Endothelial cell of umbilical vein (primary cell): ENCODE measurements at regions not wholly inside any gene's neighbourhood (a gene's known extent, or its start where the extent isn't known, plus 50 kb on each side); places are given as distances from the start of the nearest gene placed in this dataset.

ENCODE experiments used
- BruUV-seq: library from RNA; stranded (reverse); fragments of 400-500 nt; replicated peaks from 2 replicates; lab custom pipeline; 2021; lab: Mats Ljungman, UMichigan
- CTCF ChIA-PET: fragments of 300-600, 350-600 bp; sonication (Branson Sonifier 250); formaldehyde crosslinking; loops from one replicate; lab custom pipeline; 2021; ENCODE audit warnings: antibody characterized with exemption, inconsistent platforms; lab: Charles Lee
- POLR2A ChIA-PET: fragments of 300-600, 350-600 bp; sonication (Branson Sonifier 250); formaldehyde crosslinking; loops from one replicate; lab custom pipeline; 2021; ENCODE audit warnings: antibody characterized with exemption, inconsistent platforms; lab: Charles Lee
- DNase-seq: peaks from one replicate; pipeline ENCODE4 v3.0.0-alpha.2; 2011; ENCODE audit warnings: low read depth, low spot score
- FAIRE-seq: peaks from 2 replicates; lab custom pipeline; 2011; peaks lifted over from hg19 to GRCh38; lab: Jason Lieb, UNC
- H2AFZ ChIP-seq: 2 replicates; pipeline ENCODE4 v1.6.0; 2012; ENCODE audit warnings: low read depth, low read length, control low read depth, inconsistent platforms
- H3K27ac ChIP-seq: 2 replicates; pipeline ENCODE4 v1.5.1; 2011; ENCODE audit warnings: low read depth, mild to moderate bottlenecking, control low read depth, low read length, moderate library complexity; ENCODE audit not compliant: insufficient read depth
- H3K27me3 ChIP-seq, 2 experiments: 2 replicates each; pipeline versions ENCODE4 v1.6.0 to v1.6.1; 2011; ENCODE audit warnings: low read length in 2 of 2, mixed read lengths in 1 of 2; ENCODE audit not compliant: control insufficient read depth in 2 of 2, insufficient read depth in 2 of 2
- H3K36me3 ChIP-seq, 2 experiments: 2 replicates in 1 of 2; 3 replicates in 1 of 2; pipeline ENCODE4 v1.5.1; 2011; ENCODE audit warnings: low read length in 2 of 2, mild to moderate bottlenecking in 1 of 2, moderate library complexity in 1 of 2; ENCODE audit not compliant: control insufficient read depth in 2 of 2, insufficient read depth in 2 of 2; ENCODE audit errors: extremely low read depth in 1 of 2
- H3K4me1 ChIP-seq: 3 replicates; pipeline ENCODE4 v1.5.1; 2011; ENCODE audit warnings: mild to moderate bottlenecking, low read length; ENCODE audit not compliant: control insufficient read depth, insufficient read depth; ENCODE audit errors: extremely low read depth
- H3K4me2 ChIP-seq: 2 replicates; pipeline ENCODE4 v1.6.1; 2011; ENCODE audit warnings: low read length, control low read depth, mixed read lengths; ENCODE audit not compliant: insufficient read depth
- H3K4me3 ChIP-seq, 3 experiments: fragments of 200-600 bp in 1 of 3; sonication (generic), shearing (Covaris generic) in 1 of 3; replicated peaks in 1 of 3; 2 replicates each; pipeline ENCODE4 v1.5.1; 2011 to 2016; ENCODE audit warnings: control low read depth in 3 of 3, low read length in 3 of 3, mild to moderate bottlenecking in 2 of 3, inconsistent platforms in 1 of 3, low read depth in 1 of 3, moderate library complexity in 1 of 3; ENCODE audit not compliant: insufficient read depth in 1 of 3
- H3K79me2 ChIP-seq: 2 replicates; pipeline ENCODE4 v1.6.0; 2012; ENCODE audit warnings: low read length, inconsistent platforms; ENCODE audit not compliant: control insufficient read depth, insufficient read depth
- H3K9ac ChIP-seq: replicated peaks from 2 replicates; pipeline ENCODE3; 2011; ENCODE audit warnings: low read length, control low read depth; ENCODE audit not compliant: insufficient read depth; ENCODE audit errors: extremely low read depth
- H3K9me1 ChIP-seq: replicated peaks from 3 replicates; pipeline ENCODE4 v1.6.0; 2011; ENCODE audit warnings: mild to moderate bottlenecking, low read length; ENCODE audit not compliant: control insufficient read depth, insufficient read depth; ENCODE audit errors: extremely low read depth
- H3K9me3 ChIP-seq: replicated peaks from 2 replicates; pipeline ENCODE4 v1.5.1; 2012; ENCODE audit warnings: low read length, inconsistent platforms; ENCODE audit not compliant: control insufficient read depth, insufficient read depth
- H4K20me1 ChIP-seq: replicated peaks from 2 replicates; pipeline ENCODE3; 2011; ENCODE audit warnings: mild to moderate bottlenecking, low read length; ENCODE audit not compliant: control insufficient read depth, insufficient read depth; ENCODE audit errors: extremely low read depth
- FOS ChIP-seq: IDR thresholded peaks from 2 replicates; pipeline ENCODE4 v1.6.1; 2011; ENCODE audit warnings: mild to moderate bottlenecking, low read length, moderate library complexity, borderline replicate concordance; ENCODE audit not compliant: insufficient read depth
- GATA2 ChIP-seq: IDR thresholded peaks from 2 replicates; pipeline ENCODE4 v1.7.0; 2011; ENCODE audit warnings: low read depth, mild to moderate bottlenecking, moderate library complexity, mixed read lengths, low read length; ENCODE audit not compliant: insufficient read length, insufficient read depth
- JUN ChIP-seq: IDR thresholded peaks from 2 replicates; pipeline ENCODE4 v1.6.1; 2011; ENCODE audit warnings: borderline replicate concordance, low read depth; ENCODE audit not compliant: insufficient read length, insufficient read depth
- POLR2A ChIP-seq: IDR thresholded peaks from 2 replicates; pipeline ENCODE4 v1.6.1; 2012; ENCODE audit warnings: low read depth, mild to moderate bottlenecking, control low read depth, low read length
- POLR2AphosphoS5 ChIP-seq: IDR thresholded peaks from 2 replicates; pipeline ENCODE4 v1.6.1; 2012; ENCODE audit warnings: low read depth, mild to moderate bottlenecking, control low read depth, low read length, moderate library complexity; ENCODE audit not compliant: insufficient read depth
- dilution Hi-C: fragments of 300-500 bp; cut with MboI; formaldehyde crosslinking; loops from one replicate; pipeline ENCODE4 v1.15.0; 2019; ENCODE audit warnings: low sequenced_read_pairs; ENCODE audit not compliant: extremely low pct_ligation_motif_present
- intact Hi-C: fragments of 100-400 bp; cut with micrococcal nuclease; formaldehyde crosslinking; loops from one replicate; pipeline ENCODE4 v1.10.0; 2022

DNA sequence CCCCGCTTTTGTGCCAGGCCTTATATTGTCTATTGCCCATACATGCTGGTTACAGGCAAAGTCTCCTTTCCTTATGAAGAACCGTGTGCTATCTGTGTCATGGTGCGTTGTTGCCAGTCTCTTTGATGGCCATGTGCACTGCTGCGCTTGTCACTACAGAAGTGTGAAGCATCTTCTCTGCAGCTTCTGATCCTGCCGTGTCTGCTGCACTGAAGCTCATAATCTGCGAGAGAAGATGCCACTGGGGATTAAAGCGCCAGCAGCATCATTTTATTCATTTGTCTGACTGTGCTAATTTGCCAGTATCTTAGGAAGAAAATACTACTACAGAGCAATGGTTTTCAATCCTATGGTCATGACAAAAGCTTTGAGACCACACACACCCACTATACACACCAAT, 330.1 kb downstream of the FAT3 start:
- CTCF ChIA-PET: no interaction called here
- intact Hi-C loops (no loop called here), dilution Hi-C loops (no loop called here)
- H2AFZ ChIP-seq: no peak overlapping the region
- no peaks in the 10 kb centered on the region for H3K9me1 ChIP-seq
- no peak overlapping the region for H3K27ac ChIP-seq
- DNase-seq: no peak
- no peak for TF ChIP-seq JUN
- no peak for TF ChIP-seq FOS
- TF ChIP-seq GATA2: no peak
- no peaks in the 10 kb centered on the region for H3K79me2 ChIP-seq
- H3K36me3 ChIP-seq: no peaks in the 10 kb centered on the region
- no peaks in the 10 kb centered on the region for H4K20me1 ChIP-seq
- no peak overlapping the region for H3K4me2 ChIP-seq
- H3K9ac ChIP-seq: no peak overlapping the region
- POLR2A ChIA-PET: no interaction called here
- no peaks in the 10 kb centered on the region for H3K4me1 ChIP-seq
- H3K27me3 ChIP-seq: no peaks in the 10 kb centered on the region
- BruUV-seq: no TSS peak
- no peaks in the 10 kb centered on the region for H3K9me3 ChIP-seq
- no peak overlapping the region for H3K4me3 ChIP-seq
- no peak for FAIRE-seq

DNA sequence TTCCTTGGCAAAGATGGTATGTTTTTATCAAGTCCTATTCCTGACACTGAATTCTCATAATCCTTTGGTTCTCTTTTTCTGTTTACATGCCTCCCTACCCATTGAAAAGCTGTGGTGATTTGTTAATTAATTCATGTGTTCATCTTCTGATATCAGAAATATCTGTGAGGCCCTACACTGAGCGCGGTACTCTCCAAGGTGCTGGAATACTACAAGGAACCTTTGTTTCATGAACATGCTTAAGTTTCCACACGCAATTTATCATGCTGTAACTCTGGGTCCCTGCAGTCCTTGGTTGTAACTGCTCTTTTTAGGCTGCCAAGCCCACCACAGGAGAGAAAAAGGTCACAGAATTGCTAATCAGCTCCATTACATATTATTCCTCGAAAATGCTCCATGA, 331.8 kb downstream of the FAT3 start:
- POLR2A ChIA-PET: no interaction called here

More for the DNA sequence above, 331.8 kb downstream of the FAT3 start:
- CTCF ChIA-PET: no interaction called here
- TF ChIP-seq POLR2A: no peak
- TF ChIP-seq POLR2AphosphoS5: no peak
- no peak for TF ChIP-seq GATA2
- no peak overlapping the region for H3K9ac ChIP-seq
- BruUV-seq: no TSS peak
- H3K4me2 ChIP-seq: no peak overlapping the region
- no peaks in the 10 kb centered on the region for H3K36me3 ChIP-seq
- H3K4me3 ChIP-seq: no peak overlapping the region
- intact Hi-C loops (no loop called here), dilution Hi-C loops (no loop called here)
- DNase-seq (no peak), FAIRE-seq (no peak)
- H3K27me3 ChIP-seq: no peaks in the 10 kb centered on the region
- no peaks in the 10 kb centered on the region for H3K9me3 ChIP-seq
- no peaks in the 10 kb centered on the region for H3K9me1 ChIP-seq
- H3K79me2 ChIP-seq: no peaks in the 10 kb centered on the region
- H3K4me1 ChIP-seq: no peaks in the 10 kb centered on the region
- no peak overlapping the region for H3K27ac ChIP-seq
- H4K20me1 ChIP-seq: no peaks in the 10 kb centered on the region
- H2AFZ ChIP-seq: no peak overlapping the region
